Colonic mucosa (tissue), 4 donors: ENCODE measurements at regions not wholly inside any gene's neighbourhood (a gene's known extent, or its start where the extent isn't known, plus 50 kb on each side); places are given as distances from the start of the nearest gene placed in this dataset.
"Not testable (repeated sequence)": the region's sequence is repeated elsewhere in the genome, so short reads cannot be mapped to it uniquely, and the experiment has no call there.

Source experiments
- DNase-seq: peaks from one replicate; pipeline ENCODE4 v3.0.0-alpha.2; 2020
- H3K27ac ChIP-seq: fragments of 200-600 bp; one replicate; pipeline ENCODE4 v1.8.0; 2021
- H3K27me3 ChIP-seq: fragments of 200-600 bp; one replicate; pipeline ENCODE4 v1.8.0; 2021
- H3K36me3 ChIP-seq: fragments of 200-600 bp; one replicate; pipeline ENCODE4 v1.8.0; 2021
- H3K4me1 ChIP-seq: fragments of 200-600 bp; one replicate; pipeline ENCODE4 v1.8.0; 2021; ENCODE audit warnings: mild to moderate bottlenecking
- H3K4me3 ChIP-seq: fragments of 200-600 bp; one replicate; pipeline ENCODE4 v1.8.0; 2021
- H3K9ac ChIP-seq, 2 donors: one replicate each; pipeline ENCODE4 v1.7.0; 2013; ENCODE audit warnings: control low read depth in 2 of 2, low read depth in 2 of 2, low read length in 2 of 2
- H3K9me3 ChIP-seq: fragments of 200-600 bp; one replicate; pipeline ENCODE4 v1.8.0; 2021
- intact Hi-C: fragments of 100-400 bp; cut with DNase I; formaldehyde crosslinking; loops from one replicate; pipeline ENCODE4 v1.14.1; 2022
- TF ChIP-seq, protein P1 (sequence below): fragments of 200-600 bp; IDR thresholded peaks from one replicate; pipeline ENCODE4 v1.8.0; 2022; ENCODE audit warnings: antibody characterized with exemption, mild to moderate bottlenecking
- donor health status: healthy.
- donor health status: DM: no; HTN: no; CAD: no.
- donor health status: DM: no; HTN: no; CAD: no.

DNA sequence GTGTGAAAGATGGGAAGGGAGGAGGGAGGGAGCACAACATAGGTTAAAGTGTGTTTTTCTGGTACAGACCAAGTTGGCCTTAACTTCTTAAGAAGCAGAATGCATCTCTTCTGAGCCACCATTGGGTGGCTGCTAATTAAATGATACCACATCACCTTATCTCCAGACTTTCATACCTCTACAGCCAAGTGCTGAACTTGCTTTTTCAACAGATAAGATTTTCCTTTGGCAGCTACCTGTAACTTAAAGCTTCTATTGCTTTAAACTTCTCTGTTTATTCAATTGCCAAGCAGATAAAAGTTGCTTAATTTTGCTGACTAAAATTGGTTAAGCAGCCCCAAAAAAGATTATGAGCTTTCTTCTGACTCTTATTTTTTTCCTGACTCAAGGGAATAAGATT is 292.4 kb upstream of the SGO1 start:
- intact Hi-C loops, result no loop called here

DNA sequence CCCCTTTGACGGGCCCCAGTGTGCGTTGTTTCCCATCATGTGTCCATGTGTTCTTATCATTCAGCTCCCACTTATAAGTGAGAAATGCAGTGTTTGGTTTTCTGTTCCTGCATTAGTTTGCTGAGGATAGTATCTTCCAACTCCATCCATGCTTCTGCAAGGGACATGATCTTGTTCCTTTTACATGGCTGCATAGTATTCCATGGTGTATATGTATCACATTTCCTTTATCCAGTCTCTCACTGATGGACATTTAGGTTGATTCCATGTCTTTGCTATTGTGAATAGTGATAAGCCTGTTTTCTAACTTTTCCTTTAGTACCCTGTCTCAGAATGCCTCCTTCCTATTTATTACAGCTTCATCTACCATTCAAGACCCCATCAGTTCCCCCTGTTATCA is 278.2 kb upstream of the SGO1 start:
- H3K4me1 ChIP-seq, H3K9ac ChIP-seq, H3K27ac ChIP-seq, DNase-seq, H3K9me3 ChIP-seq, H3K36me3 ChIP-seq, H3K4me3 ChIP-seq, H3K27me3 ChIP-seq, intact Hi-C loops: not testable (repeated sequence)

More for the DNA sequence above, 292.4 kb upstream of the SGO1 start:
- Histone ChIP-seq H3K4me1 (no peaks in the 10 kb centered on the region), H3K36me3 (no peaks in the 10 kb centered on the region), H3K27ac (no peak overlapping the region), H3K4me3 (no peak overlapping the region), H3K9ac (no peak overlapping the region), H3K27me3 (no peaks in the 10 kb centered on the region), H3K9me3 (no peaks in the 10 kb centered on the region)
- TF ChIP-seq, protein P1, sequence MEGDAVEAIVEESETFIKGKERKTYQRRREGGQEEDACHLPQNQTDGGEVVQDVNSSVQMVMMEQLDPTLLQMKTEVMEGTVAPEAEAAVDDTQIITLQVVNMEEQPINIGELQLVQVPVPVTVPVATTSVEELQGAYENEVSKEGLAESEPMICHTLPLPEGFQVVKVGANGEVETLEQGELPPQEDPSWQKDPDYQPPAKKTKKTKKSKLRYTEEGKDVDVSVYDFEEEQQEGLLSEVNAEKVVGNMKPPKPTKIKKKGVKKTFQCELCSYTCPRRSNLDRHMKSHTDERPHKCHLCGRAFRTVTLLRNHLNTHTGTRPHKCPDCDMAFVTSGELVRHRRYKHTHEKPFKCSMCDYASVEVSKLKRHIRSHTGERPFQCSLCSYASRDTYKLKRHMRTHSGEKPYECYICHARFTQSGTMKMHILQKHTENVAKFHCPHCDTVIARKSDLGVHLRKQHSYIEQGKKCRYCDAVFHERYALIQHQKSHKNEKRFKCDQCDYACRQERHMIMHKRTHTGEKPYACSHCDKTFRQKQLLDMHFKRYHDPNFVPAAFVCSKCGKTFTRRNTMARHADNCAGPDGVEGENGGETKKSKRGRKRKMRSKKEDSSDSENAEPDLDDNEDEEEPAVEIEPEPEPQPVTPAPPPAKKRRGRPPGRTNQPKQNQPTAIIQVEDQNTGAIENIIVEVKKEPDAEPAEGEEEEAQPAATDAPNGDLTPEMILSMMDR, result no peak
- no peak for DNase-seq

DNA sequence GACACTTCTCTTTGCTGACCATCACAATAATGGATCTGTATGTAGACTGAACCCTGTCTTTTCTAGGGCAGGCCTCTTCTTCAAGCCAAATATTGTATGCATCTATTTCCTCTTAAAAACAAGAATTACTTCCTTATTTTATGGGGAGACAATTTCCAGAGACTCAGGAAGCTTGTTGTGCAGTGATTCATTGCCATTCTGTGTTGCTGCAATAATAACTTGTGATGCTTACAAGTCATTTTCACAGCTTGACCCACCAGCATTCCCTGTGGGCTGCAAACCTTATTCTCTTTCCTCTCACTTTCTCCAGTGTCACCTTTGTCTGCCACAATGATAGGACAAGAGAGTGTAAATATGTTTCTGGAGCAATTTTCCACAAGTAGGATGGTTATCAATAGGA is 276.7 kb upstream of the SGO1 start:
- Histone ChIP-seq H3K9ac (no peak overlapping the region), H3K4me1 (no peaks in the 10 kb centered on the region), H3K36me3 (no peaks in the 10 kb centered on the region), H3K27me3 (no peaks in the 10 kb centered on the region), H3K27ac (no peak overlapping the region), H3K9me3 (no peaks in the 10 kb centered on the region), H3K4me3 (no peak overlapping the region)
- no peak for DNase-seq
- TF ChIP-seq, protein P1, result no peak
- intact Hi-C loops, result no loop called here

DNA sequence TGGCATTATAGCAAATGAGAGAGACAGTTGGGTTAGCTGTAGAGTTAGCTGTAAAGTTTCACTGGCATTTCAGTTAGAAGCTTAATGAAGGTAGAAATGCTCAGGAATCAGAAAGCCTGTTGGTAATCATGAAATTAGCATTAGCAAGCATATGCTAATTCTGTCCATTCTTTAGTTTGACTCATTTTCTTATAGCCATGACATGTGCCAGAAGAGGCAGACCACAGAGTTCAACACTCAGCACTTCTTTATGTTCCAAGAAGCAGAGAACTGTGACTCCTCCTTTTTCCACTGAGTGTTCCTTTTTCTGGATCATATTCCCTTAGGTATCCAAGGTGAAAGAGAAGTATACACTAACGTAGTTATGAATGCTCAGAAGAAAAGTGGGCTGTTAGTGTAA is 276.2 kb upstream of the SGO1 start:
- no peaks in the 10 kb centered on the region for H3K4me1 ChIP-seq
- no peak overlapping the region for H3K4me3 ChIP-seq
- TF ChIP-seq, protein P1, result no peak
- no peaks in the 10 kb centered on the region for H3K9me3 ChIP-seq
- intact Hi-C loops, result no loop called here
- no peak for DNase-seq
- H3K36me3 ChIP-seq, result no peaks in the 10 kb centered on the region
- no peaks in the 10 kb centered on the region for H3K27me3 ChIP-seq
- H3K27ac ChIP-seq, result no peak overlapping the region
- no peak overlapping the region for H3K9ac ChIP-seq

DNA sequence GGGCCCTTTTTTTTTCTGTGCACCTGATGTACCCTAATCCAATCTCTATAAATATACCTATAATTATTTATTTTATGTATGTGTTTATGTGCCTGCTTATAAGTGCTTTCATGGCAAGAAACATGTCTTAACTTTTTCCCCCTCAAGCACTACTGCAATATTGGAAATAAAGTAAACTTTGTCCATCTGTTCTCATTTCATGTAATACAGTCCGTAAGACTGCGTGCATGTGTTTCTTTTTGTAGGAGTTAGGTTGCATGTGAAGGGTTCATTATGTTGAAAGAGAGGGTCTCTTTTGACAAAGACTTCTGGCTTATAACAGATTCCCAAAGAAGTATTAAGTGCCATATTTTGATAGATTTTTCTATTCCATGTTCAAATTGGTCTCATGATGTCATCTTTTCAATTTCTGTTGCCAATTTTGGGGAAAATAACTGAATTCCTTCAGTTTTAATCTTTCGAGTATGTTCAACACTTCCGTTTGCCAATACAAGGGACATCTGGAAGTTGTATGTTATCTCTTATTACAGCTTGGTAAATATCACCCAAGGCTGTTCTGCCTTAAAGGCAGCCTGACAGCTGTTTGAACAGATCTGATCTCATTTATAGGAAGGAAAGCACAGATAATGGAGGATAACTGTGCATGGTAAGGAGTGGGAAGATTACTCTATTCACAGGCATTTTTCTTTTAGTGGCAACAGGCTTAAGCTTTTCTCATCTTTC is 273.1 kb upstream of the SGO1 start:
- Histone ChIP-seq H3K9me3 (no peaks in the 10 kb centered on the region), H3K9ac (no peak overlapping the region), H3K4me3 (no peak overlapping the region), H3K4me1 (no peaks in the 10 kb centered on the region), H3K36me3 (no peaks in the 10 kb centered on the region), H3K27me3 (no peaks in the 10 kb centered on the region), H3K27ac (no peak overlapping the region)
- no peak for DNase-seq
- TF ChIP-seq, protein P1, result no peak
- intact Hi-C loops, result no loop called here

DNA sequence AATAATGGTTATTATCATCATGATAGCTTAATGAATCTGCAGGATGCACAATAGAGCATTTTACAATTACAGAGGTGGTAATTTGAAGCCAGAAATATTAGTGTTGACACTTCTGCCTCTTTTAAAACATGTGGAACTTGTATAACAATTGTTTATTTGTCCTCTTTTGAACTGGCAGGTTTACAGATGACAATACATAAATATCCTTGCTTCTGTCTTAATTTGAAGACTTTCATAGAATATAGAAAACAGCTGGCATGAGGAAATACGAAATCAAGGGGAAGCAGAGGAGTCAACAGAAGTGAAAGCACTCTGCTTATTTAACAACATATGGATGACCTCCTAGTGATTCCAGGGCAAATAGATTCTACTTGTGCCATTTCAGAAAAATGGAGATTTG is 270.5 kb upstream of the SGO1 start:
- no peaks in the 10 kb centered on the region for H3K36me3 ChIP-seq
- H3K9ac ChIP-seq, result no peak overlapping the region
- no peaks in the 10 kb centered on the region for H3K4me1 ChIP-seq
- H3K27me3 ChIP-seq, result no peaks in the 10 kb centered on the region
- TF ChIP-seq, protein P1, result no peak
- DNase-seq, result no peak
- no peaks in the 10 kb centered on the region for H3K9me3 ChIP-seq
- H3K27ac ChIP-seq, result no peak overlapping the region
- intact Hi-C loops, result no loop called here
- H3K4me3 ChIP-seq, result no peak overlapping the region
